H1 (cell line): ENCODE measurements at regions not wholly inside any gene's neighbourhood (a gene's known extent, or its start where the extent isn't known, plus 50 kb on each side); places are given as distances from the start of the nearest gene placed in this dataset.

Source experiments
- EP300 ChIP-seq, 2 experiments: IDR thresholded peaks; 1 replicate in 1 of 2; 2 replicates in 1 of 2; pipeline ENCODE4 v1.6.1; 2011 to 2012; ENCODE audit warnings: low read depth in 2 of 2, low read length in 2 of 2, mild to moderate bottlenecking in 2 of 2, borderline replicate concordance in 1 of 2, inconsistent platforms in 1 of 2, moderate library complexity in 1 of 2
- SP1 ChIP-seq: IDR thresholded peaks from 2 replicates; pipeline ENCODE4 v1.6.1; 2011; ENCODE audit warnings: low read depth, low read length

DNA sequence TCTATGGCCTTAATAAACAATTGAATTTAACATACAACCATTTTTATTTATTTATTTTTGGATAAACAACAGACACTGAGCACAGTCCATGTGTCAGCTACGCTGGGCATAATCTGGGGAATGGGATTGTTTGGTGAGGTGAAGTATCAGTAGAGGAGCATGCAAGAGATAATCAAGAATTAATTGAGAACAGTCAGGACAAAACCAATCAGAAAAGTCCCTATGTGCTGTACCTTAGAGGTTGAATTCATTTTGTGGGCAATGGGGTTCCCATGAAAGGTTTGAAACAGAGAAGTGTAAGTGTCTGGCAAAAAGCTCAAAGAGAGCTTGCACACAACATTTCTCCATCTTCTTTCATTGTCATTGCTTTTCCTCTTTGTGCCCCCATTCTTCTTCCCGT lies 198.2 kb downstream of the RNF144A start (continued):
- TF ChIP-seq EP300 (IDR thresholded peaks at IDR 0.05; ENCODE audit: borderline replicate concordance in 1 of 2, low read depth in 2 of 2, low read length in 2 of 2) (no peak), SP1 (no peak)
